ENCODE measurements at regions not wholly inside any gene's neighbourhood (a gene's known extent, or its start where the extent isn't known, plus 50 kb on each side); places are given as distances from the start of the nearest gene placed in this dataset.
"Not testable (repeated sequence)": the region's sequence is repeated elsewhere in the genome, so short reads cannot be mapped to it uniquely, and the experiment has no call there.

DNA sequence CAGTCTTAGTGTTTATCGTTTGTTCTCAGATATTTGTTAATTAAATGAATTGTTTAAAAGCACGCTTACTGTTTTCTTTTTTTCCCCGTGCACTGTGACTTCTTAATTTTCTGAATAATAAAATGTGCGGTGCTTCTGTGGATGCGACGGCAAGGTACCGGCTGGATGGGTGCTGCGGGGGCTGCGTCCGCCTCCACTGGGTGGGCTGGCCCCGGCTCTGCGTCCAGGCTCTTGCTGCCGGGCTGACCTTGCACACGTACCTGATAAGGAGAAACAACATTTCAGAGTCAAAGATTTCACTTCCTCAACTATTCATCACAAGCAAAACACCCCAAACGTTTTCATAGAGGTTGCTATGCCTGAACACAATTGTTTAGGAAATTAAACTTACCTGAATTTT, 404.0 kb upstream of the IRX1 start:
- DNase-seq = no peak

DNA sequence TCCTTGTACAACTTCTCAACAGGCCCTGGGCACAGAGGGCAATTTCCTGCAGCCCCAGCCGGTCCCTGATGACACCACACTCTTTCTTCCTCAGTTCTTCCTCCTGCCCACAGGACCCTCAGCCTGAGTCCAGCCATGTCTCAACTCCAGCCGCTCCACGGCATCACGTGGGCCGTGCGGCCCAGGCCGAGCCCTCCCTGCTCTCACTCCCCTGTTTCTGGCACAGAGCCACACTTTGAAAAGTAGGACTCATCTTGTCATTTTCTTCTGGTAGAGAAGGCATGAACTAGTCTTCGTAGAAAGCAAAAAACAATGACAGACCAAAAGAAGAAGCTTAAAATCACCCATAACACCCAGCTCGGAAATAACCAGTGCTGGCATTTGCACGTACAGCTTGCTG, 404.7 kb upstream of the IRX1 start:
- no peak for DNase-seq

GRCh38 chr5:3190433-3190832, 405.2 kb upstream of the IRX1 start:
- DNase-seq = no peak

- no peak for DNase-seq
Observed at GRCh38 chr5:3187771-3188425, 407.7 kb upstream of the IRX1 start.

GRCh38 chr5:3186736-3187405, 408.8 kb upstream of the IRX1 start:
- no peak for DNase-seq

GRCh38 chr5:3186156-3186555, 409.5 kb upstream of the IRX1 start:
- no peak for DNase-seq

- DNase-seq = no peak
Observed at GRCh38 chr5:3185488-3185887, 410.1 kb upstream of the IRX1 start.

- no peak for DNase-seq
Observed at GRCh38 chr5:3182133-3182876, 413.3 kb upstream of the IRX1 start.

DNA sequence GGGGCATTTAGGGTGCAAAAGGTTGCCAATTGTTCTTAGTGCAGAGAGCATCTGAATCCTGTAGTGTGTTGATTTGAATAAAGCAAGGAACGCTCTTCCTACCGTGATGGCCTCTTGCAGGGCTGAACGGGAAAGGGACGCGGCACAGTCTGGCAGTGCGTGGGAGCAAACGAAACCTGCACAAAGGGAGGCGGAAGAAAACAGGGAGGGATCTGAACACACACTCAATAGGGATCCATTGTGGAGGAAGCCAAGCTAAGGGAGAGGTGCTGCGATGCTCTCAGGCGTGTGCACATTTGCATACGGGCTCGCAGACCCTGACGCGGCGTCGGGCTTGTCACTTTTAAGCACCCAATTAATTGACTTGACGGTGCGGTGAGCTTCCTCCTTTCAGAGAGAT, 414.0 kb upstream of the IRX1 start:
- no peak for DNase-seq

DNA sequence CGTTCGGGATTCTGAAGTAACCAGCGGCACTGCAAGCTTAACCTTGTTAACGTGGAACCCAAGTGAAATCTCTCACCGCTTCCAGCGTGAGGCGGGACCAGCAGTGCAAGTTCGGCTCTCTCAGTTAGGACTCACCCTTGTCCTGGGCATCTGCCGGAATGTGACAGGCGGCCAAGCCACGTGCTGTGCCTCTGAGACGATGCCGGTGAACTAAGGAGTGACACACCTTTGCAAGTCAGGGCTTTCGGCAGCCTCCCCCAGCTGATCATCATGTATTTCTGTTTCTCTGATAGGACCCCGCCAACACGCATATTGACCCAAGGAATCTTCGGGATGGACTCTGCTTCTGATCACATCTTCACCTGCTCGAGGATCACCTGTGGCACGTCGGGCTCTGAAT, 415.0 kb upstream of the IRX1 start:
- DNase-seq = no peak

DNA sequence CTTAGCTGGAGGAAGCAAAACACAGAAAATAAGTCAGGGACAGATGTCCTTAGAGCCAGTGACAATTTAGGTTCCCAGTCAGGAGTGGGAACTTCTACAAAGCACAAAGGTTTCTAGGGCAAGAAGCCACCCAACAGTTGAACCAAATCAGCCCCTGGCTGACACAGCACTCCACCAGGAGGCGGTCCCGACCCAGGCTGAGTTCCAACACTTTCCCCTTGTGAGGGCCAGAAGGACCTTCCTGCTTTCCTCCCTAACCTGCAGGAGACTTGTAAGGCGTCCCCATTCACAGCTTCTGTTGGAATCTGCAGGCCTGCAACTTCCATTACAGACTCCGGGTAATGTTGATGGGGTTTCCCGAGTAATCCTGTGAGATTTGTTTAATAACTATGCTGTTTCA, 416.4 kb upstream of the IRX1 start:
- no peak for DNase-seq

GRCh38 chr5:3177338-3177737, 418.3 kb upstream of the IRX1 start:
- no peak for DNase-seq

DNA sequence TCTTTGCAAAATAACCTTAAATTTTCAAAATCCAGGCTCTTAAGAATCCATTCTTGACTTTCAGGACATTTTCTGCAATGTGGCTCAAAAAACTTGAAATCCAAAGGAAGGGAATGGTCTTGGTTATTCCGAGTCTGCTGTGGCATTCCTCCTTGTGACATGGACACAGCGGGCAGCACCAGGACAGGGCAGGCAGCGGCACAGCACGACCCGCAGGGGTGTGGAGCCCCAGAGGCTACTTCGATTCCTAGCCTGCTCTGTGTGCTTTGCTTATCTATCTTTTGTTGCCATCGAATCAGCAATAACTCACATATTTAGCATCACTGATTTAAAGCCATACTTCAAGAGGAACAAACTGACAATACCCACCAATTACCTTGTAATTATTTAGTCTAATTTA, 420.2 kb upstream of the IRX1 start:
- DNase-seq = no peak

- DNase-seq = no peak
Observed at GRCh38 chr5:3167473-3167872, 416.0 kb upstream of the IRX2 start.

DNA sequence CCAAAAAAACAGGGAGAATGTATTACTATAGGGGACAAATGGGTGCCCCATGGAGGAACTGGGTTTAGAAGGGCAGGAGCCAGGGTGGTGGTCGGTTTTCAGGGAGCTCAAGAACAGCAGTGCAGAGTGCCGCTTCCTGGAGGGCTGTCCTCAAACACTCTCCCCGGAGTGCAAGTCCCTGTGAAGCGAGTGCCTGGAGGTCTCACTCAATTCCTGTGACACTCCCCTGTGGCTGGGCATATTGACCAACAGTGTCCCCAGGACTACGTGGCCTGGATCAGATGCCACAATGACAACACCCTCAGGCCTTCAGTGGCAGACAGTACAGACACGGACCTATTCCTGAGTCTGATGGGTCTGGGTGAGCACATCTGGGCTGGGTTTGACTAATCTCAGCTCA, 412.1 kb upstream of the IRX2 start:
- no peak for DNase-seq

- DNase-seq = no peak
Observed at GRCh38 chr5:3161672-3162071, 410.2 kb upstream of the IRX2 start.

GRCh38 chr5:3157214-3157613, 405.7 kb upstream of the IRX2 start:
- no peak for DNase-seq

GRCh38 chr5:3155717-3156116, 404.2 kb upstream of the IRX2 start:
- DNase-seq = no peak

DNA sequence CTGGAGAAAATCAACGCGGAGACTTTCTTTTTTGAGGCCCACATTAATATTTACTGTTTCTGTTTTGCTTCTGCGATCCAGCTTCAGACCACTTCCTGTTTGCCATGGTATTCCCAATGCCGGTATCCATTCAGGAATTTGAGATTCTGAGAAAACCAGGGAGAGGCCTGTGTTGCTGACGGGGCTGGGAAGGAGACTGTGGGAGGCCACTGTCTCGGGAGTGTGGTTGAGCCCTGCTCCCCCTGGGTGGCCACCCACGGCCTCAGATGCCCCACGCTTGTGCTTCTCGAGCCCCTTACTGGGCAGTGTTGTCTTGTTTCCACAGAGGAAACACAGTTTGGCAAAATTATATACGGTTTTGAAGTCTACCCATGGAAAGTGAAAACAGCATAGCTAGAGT, 403.6 kb upstream of the IRX2 start:
- no peak for DNase-seq

- no peak for DNase-seq
Observed at GRCh38 chr5:3153906-3154305, 402.4 kb upstream of the IRX2 start.

DNA sequence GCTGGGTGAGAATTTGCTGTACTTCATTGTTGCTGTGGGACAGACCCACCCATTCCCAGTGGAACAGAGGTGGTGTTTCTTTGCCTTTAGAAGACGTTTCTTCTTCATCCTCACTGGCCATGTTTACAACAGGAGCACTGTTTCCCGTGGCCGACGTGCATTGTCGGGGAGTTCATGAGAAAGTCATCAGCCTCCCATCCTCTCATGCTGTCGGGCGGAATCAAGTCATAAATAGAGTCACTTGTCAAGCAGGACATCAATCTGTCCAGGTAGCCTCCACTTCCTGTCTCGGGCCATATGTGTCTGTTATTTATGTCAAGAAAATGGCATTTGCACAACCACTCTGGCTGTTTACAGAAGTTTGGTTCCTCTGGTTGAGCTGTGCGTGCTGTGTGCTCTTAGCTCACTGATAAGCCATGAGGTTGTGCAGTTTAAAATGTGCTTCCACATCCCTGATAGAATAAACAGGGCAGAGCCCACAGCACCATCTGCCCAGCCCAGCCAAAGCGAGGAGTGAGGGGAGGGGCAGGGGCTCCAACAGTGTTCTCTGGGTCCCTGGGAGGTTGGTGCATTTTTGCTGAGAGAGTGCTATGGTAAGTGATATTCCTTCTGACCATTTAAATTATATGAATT, 401.9 kb upstream of the IRX2 start:
- DNase-seq = no peak

DNA sequence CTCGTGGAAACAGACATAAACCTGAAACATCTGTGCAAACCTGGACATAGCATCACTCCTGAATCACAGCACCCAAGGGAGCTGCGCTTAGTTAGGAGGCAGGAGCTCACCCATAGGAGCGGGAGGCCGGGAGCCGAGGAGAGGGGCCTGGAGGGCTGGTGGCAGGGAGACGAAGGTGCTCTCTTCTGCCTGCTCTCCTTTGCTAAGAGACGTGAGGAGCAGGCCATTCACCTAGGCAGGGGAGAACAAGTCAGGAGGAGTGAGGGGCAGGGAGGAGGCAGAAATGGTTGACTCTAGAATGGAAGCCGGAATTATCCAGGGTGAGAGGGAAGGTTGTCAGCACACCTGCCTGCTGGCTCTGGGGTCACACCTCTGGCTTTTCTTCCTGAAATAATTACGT, 398.4 kb upstream of the IRX2 start:
- no peak for DNase-seq

GRCh38 chr5:3147405-3147804, 395.9 kb upstream of the IRX2 start:
- not testable (repeated sequence) for DNase-seq
